GM12878 (cell line): ENCODE measurements at regions not wholly inside any gene's neighbourhood (a gene's known extent, or its start where the extent isn't known, plus 50 kb on each side); places are given as distances from the start of the nearest gene placed in this dataset.

ENCODE experiments used
- ATAC-seq: fragments of 200-7000 bp; cut with Tn5 transposase; 3 replicates; pipeline ENCODE4 v1.9.1; 2020; ENCODE audit warnings: mild to moderate bottlenecking, moderate library complexity
- BruUV-seq: library from RNA; stranded (reverse); fragments of 400-500 nt; replicated peaks from 2 replicates; lab custom pipeline; 2021; lab: Mats Ljungman, UMichigan
- CTCF ChIA-PET: fragments of 300-600 bp; sonication (Branson Sonifier 250); formaldehyde crosslinking; extraction: SDS; loops from one replicate; lab custom pipeline; 2021; ENCODE audit warnings: inconsistent platforms; lab: Yijun Ruan, JAX
- POLR2A ChIA-PET: fragments of 350-600 bp; formaldehyde crosslinking; extraction: SDS; loops from one replicate; lab custom pipeline; 2021; ENCODE audit warnings: inconsistent platforms; lab: Charles Lee
- RAD21 ChIA-PET: fragments of 300-600 bp; sonication (Branson Sonifier 250); formaldehyde crosslinking; loops from one replicate; lab custom pipeline; 2023; ENCODE audit warnings: antibody characterized with exemption; ENCODE audit not compliant: unreplicated experiment; lab: Charles Lee
- SMC1A ChIA-PET: fragments of 300-600 bp; sonication (Branson Sonifier 250); formaldehyde crosslinking; loops from one replicate; lab custom pipeline; 2023; ENCODE audit not compliant: unreplicated experiment, uncharacterized antibody; lab: Charles Lee
- DNase-seq: peaks from one replicate; pipeline ENCODE4 v3.0.0-alpha.2; 2011; ENCODE audit warnings: low read depth, low spot score
- FAIRE-seq: peaks from 3 replicates; lab custom pipeline; 2011; peaks lifted over from hg19 to GRCh38; lab: Jason Lieb, UNC
- H2AFZ ChIP-seq: 2 replicates; pipeline ENCODE4 v1.6.0; 2011; ENCODE audit warnings: low read depth, low read length, control low read depth; ENCODE audit not compliant: control insufficient read depth
- H3K27ac ChIP-seq: 2 replicates; pipeline ENCODE4 v1.5.1; 2011; ENCODE audit warnings: control low read depth; ENCODE audit not compliant: control insufficient read depth, insufficient read depth
- H3K27me3 ChIP-seq, 2 experiments: replicated peaks in 1 of 2; 2 replicates each; pipeline versions ENCODE4 v1.6.0 to v1.6.1; 2011; ENCODE audit warnings: low read length in 1 of 2; ENCODE audit not compliant: control insufficient read depth in 2 of 2, insufficient read depth in 2 of 2
- H3K36me3 ChIP-seq, 2 experiments: 2 replicates each; pipeline ENCODE4 v1.5.1; 2011; ENCODE audit warnings: low read length in 1 of 2; ENCODE audit not compliant: control insufficient read depth in 2 of 2, insufficient read depth in 2 of 2
- H3K4me1 ChIP-seq: 2 replicates; pipeline ENCODE4 v1.6.1; 2011; ENCODE audit warnings: mild to moderate bottlenecking, low read length, moderate library complexity, mixed read lengths; ENCODE audit not compliant: control insufficient read depth, insufficient read depth
- H3K4me2 ChIP-seq: 2 replicates; pipeline ENCODE4 v1.6.0; 2011; ENCODE audit warnings: control low read depth; ENCODE audit not compliant: control insufficient read depth, insufficient read depth
- H3K4me3 ChIP-seq: fragments of 200-600 bp; sonication (generic); 2 replicates; pipeline ENCODE4 v1.5.1; 2016
- H3K79me2 ChIP-seq: 2 replicates; pipeline ENCODE4 v1.6.0; 2011; ENCODE audit warnings: low read length; ENCODE audit not compliant: control insufficient read depth, insufficient read depth
- H3K9ac ChIP-seq: 2 replicates; pipeline ENCODE4 v1.8.0; 2011; ENCODE audit warnings: low read length, control low read depth, mixed read lengths; ENCODE audit not compliant: control insufficient read depth, insufficient read depth
- H3K9me3 ChIP-seq: replicated peaks from 3 replicates; pipeline ENCODE4 v1.5.1; 2011; ENCODE audit warnings: mild to moderate bottlenecking, low read length; ENCODE audit not compliant: control insufficient read depth, insufficient read depth
- H4K20me1 ChIP-seq: 2 replicates; pipeline ENCODE4 v1.6.0; 2011; ENCODE audit not compliant: control insufficient read depth, insufficient read depth
- BACH1 ChIP-seq: fragments of 450-650 bp; IDR thresholded peaks from 2 replicates; pipeline ENCODE4 v1.6.1; 2017; ENCODE audit warnings: mild to moderate bottlenecking, borderline replicate concordance
- BHLHE40 ChIP-seq, 2 experiments: fragments of 450-650 bp in 1 of 2; IDR thresholded peaks; 2 replicates each; pipeline ENCODE4 v1.6.1; 2011 to 2017; ENCODE audit warnings: low read depth in 2 of 2, borderline replicate concordance in 1 of 2, improper control_type of control experiment in 1 of 2, low read length in 1 of 2, mild to moderate bottlenecking in 1 of 2
- CHD1 ChIP-seq: IDR thresholded peaks from 2 replicates; pipeline ENCODE4 v1.6.1; 2012; ENCODE audit warnings: low read depth, low read length, improper control_type of control experiment
- CHD2 ChIP-seq: IDR thresholded peaks from 2 replicates; pipeline ENCODE4 v1.6.1; 2011; ENCODE audit warnings: low read depth, low read length, improper control_type of control experiment, borderline replicate concordance
- EZH2 ChIP-seq: IDR thresholded peaks from 2 replicates; pipeline ENCODE4 v1.6.1; 2012; ENCODE audit warnings: low read depth, mild to moderate bottlenecking, control low read depth, inconsistent platforms, low read length, borderline replicate concordance; ENCODE audit not compliant: control insufficient read depth
- JUNB ChIP-seq: IDR thresholded peaks from 2 replicates; pipeline ENCODE4 v1.6.1; 2016; ENCODE audit warnings: antibody characterized with exemption, mild to moderate bottlenecking
- JUND ChIP-seq: IDR thresholded peaks from 2 replicates; pipeline ENCODE4 v1.6.1; 2012; ENCODE audit warnings: low read depth, mild to moderate bottlenecking, low read length, improper control_type of control experiment, moderate library complexity
- MEF2A ChIP-seq: IDR thresholded peaks from 2 replicates; pipeline ENCODE4 v1.6.1; 2011; ENCODE audit warnings: low read depth, mild to moderate bottlenecking, low read length, moderate library complexity; ENCODE audit not compliant: insufficient read depth
- MEF2B ChIP-seq: fragments of 450-650 bp; IDR thresholded peaks from 2 replicates; pipeline ENCODE4 v1.6.1; 2018; ENCODE audit warnings: mild to moderate bottlenecking, moderate library complexity; ENCODE audit not compliant: partially characterized antibody, poor library complexity, severe bottlenecking
- MTA2 ChIP-seq: fragments of 450-650 bp; IDR thresholded peaks from 2 replicates; pipeline ENCODE4 v1.6.1; 2016; ENCODE audit warnings: low read depth, mild to moderate bottlenecking, moderate library complexity
- PAX8 ChIP-seq: fragments of 450-650 bp; IDR thresholded peaks from 2 replicates; pipeline ENCODE4 v1.6.1; 2017; ENCODE audit warnings: mild to moderate bottlenecking, moderate library complexity
- PML ChIP-seq: IDR thresholded peaks from 2 replicates; pipeline ENCODE4 v1.6.1; 2012; ENCODE audit warnings: low read length, inconsistent platforms
- POLR2AphosphoS5 ChIP-seq: IDR thresholded peaks from 2 replicates; pipeline ENCODE4 v1.6.1; 2011; ENCODE audit warnings: mild to moderate bottlenecking, low read length, inconsistent platforms
- POU2F2 ChIP-seq: IDR thresholded peaks from 3 replicates; pipeline ENCODE4 v1.6.1; 2011; ENCODE audit warnings: low read depth, mild to moderate bottlenecking, low read length, borderline replicate concordance
- RUNX3 ChIP-seq: IDR thresholded peaks from 2 replicates; pipeline ENCODE4 v1.6.1; 2012; ENCODE audit warnings: low read length, inconsistent platforms
- SPI1 ChIP-seq: IDR thresholded peaks from 2 replicates; pipeline ENCODE4 v1.6.1; 2011; ENCODE audit warnings: low read depth, mild to moderate bottlenecking, low read length, moderate library complexity, borderline replicate concordance; ENCODE audit not compliant: insufficient read depth
- TCF7 ChIP-seq: IDR thresholded peaks from 2 replicates; pipeline ENCODE4 v1.6.1; 2014; ENCODE audit warnings: antibody characterized with exemption, borderline replicate concordance
- YY1 ChIP-seq: IDR thresholded peaks from 2 replicates; pipeline ENCODE4 v1.6.1; 2011; ENCODE audit warnings: low read depth, mild to moderate bottlenecking, low read length
- in situ Hi-C: fragments of 300-500 bp; cut with MboI; formaldehyde crosslinking; loops from 9 replicates; pipeline ENCODE4 v1.14.3; 2018; ENCODE audit warnings: mixed read lengths
- intact Hi-C: fragments of 100-400 bp; cut with micrococcal nuclease; formaldehyde crosslinking; loops from one replicate; pipeline ENCODE4 v1.14.2; 2022; ENCODE audit not compliant: unreplicated experiment
- TF ChIP-seq, protein P1 (sequence below): fragments of 450-650 bp; IDR thresholded peaks from 2 replicates; pipeline ENCODE4 v1.6.1; 2016; ENCODE audit warnings: mild to moderate bottlenecking

DNA sequence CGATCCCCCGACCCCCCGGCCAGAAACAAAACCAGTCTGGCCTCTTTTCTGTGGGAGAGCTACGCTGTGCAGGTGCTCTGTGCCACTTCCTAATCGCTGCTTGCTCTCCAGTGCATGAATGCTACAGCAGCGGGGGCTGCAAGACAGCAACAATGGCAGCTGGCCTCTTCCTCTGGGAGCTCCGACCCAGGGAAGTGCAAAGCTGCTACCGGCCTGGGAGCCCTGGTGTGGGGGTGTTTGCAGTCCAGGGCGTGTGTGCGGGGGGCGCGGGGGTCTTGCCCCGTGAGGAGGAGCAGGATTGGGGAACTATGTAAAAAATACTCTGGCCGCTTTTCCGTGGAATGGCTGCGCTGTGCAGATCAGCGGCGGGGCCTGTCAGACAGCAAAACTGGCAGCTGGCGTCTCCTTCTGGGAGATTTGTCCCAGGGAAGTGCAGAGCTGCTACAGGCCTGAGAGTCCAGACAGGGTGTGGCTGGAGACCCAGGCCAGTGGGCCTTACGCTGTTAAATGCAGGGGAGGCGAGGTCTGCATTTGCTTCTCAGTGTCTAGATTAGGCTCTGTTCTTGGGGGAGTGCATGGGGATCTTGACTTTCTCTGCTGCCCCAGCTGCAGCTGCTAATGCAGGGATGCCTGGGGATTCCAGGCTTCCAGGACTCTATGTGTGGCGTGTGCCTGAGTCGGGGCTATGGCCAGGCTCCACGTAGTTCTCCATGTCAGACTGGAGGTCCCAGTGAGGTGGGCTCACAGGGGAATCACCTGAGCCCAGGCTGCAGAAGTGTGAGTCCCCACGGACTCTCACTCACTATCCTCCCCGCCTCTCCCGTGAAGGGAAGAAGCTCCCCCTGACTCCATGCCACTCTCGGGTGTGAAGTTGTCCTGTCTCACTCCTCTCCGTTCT, 344.5 kb downstream of the AEBP2 start (continued):
- TF ChIP-seq MTA2 (no peak), MEF2B (no peak), MEF2A (no peak), CHD1 (no peak)

DNA sequence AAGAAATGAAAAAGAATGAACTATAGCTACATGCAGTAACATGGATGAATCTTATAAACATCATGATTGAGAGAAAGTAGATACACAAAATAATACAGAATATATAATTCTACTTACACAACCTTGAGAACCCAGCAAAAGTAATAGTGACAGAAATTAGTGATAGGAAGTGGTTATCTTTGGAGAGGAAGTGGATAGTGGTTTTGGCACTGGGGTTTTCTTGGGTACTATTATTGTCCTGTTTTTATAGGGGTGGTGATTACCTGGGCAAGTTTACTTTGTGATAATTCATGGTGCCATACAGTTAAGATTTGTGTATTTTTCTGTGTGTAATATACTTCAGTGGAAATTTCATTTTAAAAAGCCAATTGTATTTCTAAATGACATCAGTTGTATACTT, 352.7 kb downstream of the AEBP2 start:
- DNase-seq, result no peak
- H2AFZ ChIP-seq, result no peak overlapping the region
- in situ Hi-C loops (no loop called here), intact Hi-C loops (no loop called here)
- FAIRE-seq, result no peak
- ChIA-PET SMC1A (interaction anchor here (0.9 to 1.1 kb wide), 2 partner anchors 8 to 125 kb away, joined by 3 read pairs; no protein-coding TSS in a partner anchor), POLR2A (no interaction called here)
- no peaks in the 10 kb centered on the region for H3K9me3 ChIP-seq
- no peaks in the 10 kb centered on the region for H3K36me3 ChIP-seq
- H3K27me3 ChIP-seq, result no peaks in the 10 kb centered on the region
- ATAC-seq, result peak; percentile 74
- no peak overlapping the region for H3K4me3 ChIP-seq
- H4K20me1 ChIP-seq, result no peaks in the 10 kb centered on the region
- no TSS peak for BruUV-seq
- no peak overlapping the region for H3K4me2 ChIP-seq
- TF ChIP-seq MTA2, result peak; percentile 35; the same call in 1 of the 2 replicates
- no peak for TF ChIP-seq POLR2AphosphoS5
- no peak for TF ChIP-seq JUND
- peak; percentile 42; the same call in 1 of the 2 replicates for TF ChIP-seq SPI1
- TF ChIP-seq TCF7, result no peak
- no peak for TF ChIP-seq YY1
- no peak for TF ChIP-seq PML
- TF ChIP-seq JUNB, result no peak
- no peak for TF ChIP-seq BACH1
- no peak for TF ChIP-seq PAX8
- TF ChIP-seq EZH2, result no peak
- no peak for TF ChIP-seq CHD2
- TF ChIP-seq POU2F2, result no peak
- TF ChIP-seq BHLHE40 (IDR thresholded peaks at IDR 0.05; ENCODE audit: borderline replicate concordance in 1 of 2, low read depth in 2 of 2, low read length in 1 of 2), result no peak
- TF ChIP-seq RUNX3, result peak; percentile 61
- TF ChIP-seq, protein P1, sequence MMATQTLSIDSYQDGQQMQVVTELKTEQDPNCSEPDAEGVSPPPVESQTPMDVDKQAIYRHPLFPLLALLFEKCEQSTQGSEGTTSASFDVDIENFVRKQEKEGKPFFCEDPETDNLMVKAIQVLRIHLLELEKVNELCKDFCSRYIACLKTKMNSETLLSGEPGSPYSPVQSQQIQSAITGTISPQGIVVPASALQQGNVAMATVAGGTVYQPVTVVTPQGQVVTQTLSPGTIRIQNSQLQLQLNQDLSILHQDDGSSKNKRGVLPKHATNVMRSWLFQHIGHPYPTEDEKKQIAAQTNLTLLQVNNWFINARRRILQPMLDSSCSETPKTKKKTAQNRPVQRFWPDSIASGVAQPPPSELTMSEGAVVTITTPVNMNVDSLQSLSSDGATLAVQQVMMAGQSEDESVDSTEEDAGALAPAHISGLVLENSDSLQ, result no peak
- TF ChIP-seq, all 136 proteins: peak for 3
- Histone ChIP-seq H3K4me1 (no peaks in the 10 kb centered on the region), H3K79me2 (no peaks in the 10 kb centered on the region), H3K9ac (no peak overlapping the region), H3K27ac (no peak overlapping the region)
- ChIA-PET CTCF (interaction anchor here (1.0 kb wide), 1 partner anchor 8 kb away, joined by 3 read pairs; no protein-coding TSS in a partner anchor), RAD21 (no interaction called here)
